Caco-2 (cell line): ENCODE measurements at regions not wholly inside any gene's neighbourhood (a gene's known extent, or its start where the extent isn't known, plus 50 kb on each side); places are given as distances from the start of the nearest gene placed in this dataset.

Experiments used
- BruUV-seq: library from RNA; stranded (reverse); fragments of 400-500 nt; replicated peaks from 2 replicates; lab custom pipeline; 2021; lab: Mats Ljungman, UMichigan
- CTCF ChIA-PET: fragments of 300-600 bp; sonication (Branson Sonifier 250); formaldehyde crosslinking; loops from one replicate; lab custom pipeline; 2022; ENCODE audit warnings: antibody characterized with exemption; lab: Charles Lee
- POLR2A ChIA-PET: fragments of 300-600 bp; sonication (Branson Sonifier 250); formaldehyde crosslinking; loops from one replicate; lab custom pipeline; 2022; ENCODE audit warnings: antibody characterized with exemption; lab: Charles Lee
- DNase-seq, 2 experiments: peaks; one replicate each; pipeline versions ENCODE4 v3.0.0 to v3.0.0-alpha.2; 2020 to 2022
- H3K27me3 ChIP-seq: replicated peaks from 2 replicates; pipeline ENCODE4 v1.6.0; 2011; ENCODE audit warnings: low read length; ENCODE audit not compliant: control insufficient read depth, insufficient read depth
- H3K36me3 ChIP-seq: 2 replicates; pipeline ENCODE4 v1.5.1; 2011; ENCODE audit warnings: low read length; ENCODE audit not compliant: control insufficient read depth, insufficient read depth
- H3K4me1 ChIP-seq: fragments of 250-450 bp; sonication (Bioruptor Pico); 2 replicates; pipeline ENCODE4 v1.5.1; 2020; ENCODE audit warnings: mild to moderate bottlenecking
- H3K4me3 ChIP-seq: 2 replicates; pipeline ENCODE4 v1.5.1; 2011; ENCODE audit warnings: low read depth, mild to moderate bottlenecking, control low read depth, low read length
- H3K9me3 ChIP-seq: fragments of 250-450 bp; sonication (Bioruptor Pico); 2 replicates; pipeline ENCODE4 v1.5.1; 2020; ENCODE audit warnings: mild to moderate bottlenecking, moderate library complexity
- H3K27ac Mint-ChIP-seq: one replicate; pipeline ENCODE4 v1.8.0; 2022; ENCODE audit warnings: mixed read lengths; ENCODE audit not compliant: unreplicated experiment
- H3K27me3 Mint-ChIP-seq: one replicate; pipeline ENCODE4 v1.8.0; 2022; ENCODE audit warnings: mixed read lengths; ENCODE audit not compliant: insufficient read depth, unreplicated experiment
- H3K36me3 Mint-ChIP-seq: one replicate; pipeline ENCODE4 v1.8.0; 2022; ENCODE audit warnings: mild to moderate bottlenecking, mixed read lengths; ENCODE audit not compliant: insufficient read depth, unreplicated experiment
- H3K4me1 Mint-ChIP-seq: one replicate; pipeline ENCODE4 v1.8.0; 2022; ENCODE audit warnings: low read depth, mixed read lengths; ENCODE audit not compliant: unreplicated experiment
- H3K4me3 Mint-ChIP-seq: one replicate; pipeline ENCODE4 v1.8.0; 2022; ENCODE audit warnings: mild to moderate bottlenecking, moderate library complexity, mixed read lengths; ENCODE audit not compliant: unreplicated experiment
- H3K9me3 Mint-ChIP-seq: one replicate; pipeline ENCODE4 v1.8.0; 2022; ENCODE audit warnings: mixed read lengths; ENCODE audit not compliant: unreplicated experiment
- intact Hi-C: fragments of 100-400 bp; cut with micrococcal nuclease; formaldehyde crosslinking; loops from one replicate; pipeline ENCODE4 v1.10.0; 2022; ENCODE audit not compliant: unreplicated experiment
- TF ChIP-seq, protein P1 (sequence below), 2 experiments: fragments of 200-600 bp in 1 of 2; IDR thresholded peaks; 1 replicate in 1 of 2; 2 replicates in 1 of 2; pipeline versions ENCODE4 v1.5.1 to v1.8.0; 2011 to 2022; ENCODE audit warnings: antibody characterized with exemption in 1 of 2, control low read depth in 1 of 2, inconsistent platforms in 1 of 2, low read depth in 1 of 2, low read length in 1 of 2, mild to moderate bottlenecking in 1 of 2, moderate library complexity in 1 of 2; ENCODE audit not compliant: insufficient read depth in 1 of 2, severe bottlenecking in 1 of 2, unreplicated experiment in 1 of 2

DNA sequence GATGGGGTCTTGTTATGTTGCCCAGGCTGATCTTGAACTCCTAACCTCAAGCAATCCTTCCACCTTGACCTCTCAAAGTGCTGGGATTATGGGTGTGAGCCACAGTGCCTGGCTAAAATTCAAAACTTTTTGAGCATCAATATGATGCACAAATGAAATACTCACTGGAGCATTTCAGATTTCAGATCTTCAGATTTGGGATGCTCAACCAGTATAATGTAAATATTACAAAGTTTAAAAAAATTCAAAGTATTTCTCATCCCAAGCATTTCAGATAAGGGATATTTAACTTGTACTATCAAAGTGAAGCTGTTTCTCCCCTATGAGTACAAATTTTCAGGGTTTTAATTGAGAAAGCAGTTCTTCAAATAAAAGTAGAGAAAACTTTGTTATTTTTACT, 164.1 kb upstream of the CCDC68 start:
- Mint-ChIP-seq H3K36me3 (no peaks in the 10 kb centered on the region), H3K4me3 (no peak overlapping the region), H3K27ac (no peak overlapping the region), H3K27me3 (no peaks in the 10 kb centered on the region), H3K4me1 (no peaks in the 10 kb centered on the region), H3K9me3 (peaks cover 10% of the 10 kb centered on the region)
- POLR2A ChIA-PET: interaction anchor here (0.6 kb wide), 1 partner anchor 63 kb away, joined by 3 read pairs; no protein-coding TSS in a partner anchor
- H3K36me3 ChIP-seq: no peaks in the 10 kb centered on the region
- no peaks in the 10 kb centered on the region for H3K27me3 ChIP-seq
- H3K4me3 ChIP-seq: no peak overlapping the region
- DNase-seq: no peak
- TF ChIP-seq, protein P1, sequence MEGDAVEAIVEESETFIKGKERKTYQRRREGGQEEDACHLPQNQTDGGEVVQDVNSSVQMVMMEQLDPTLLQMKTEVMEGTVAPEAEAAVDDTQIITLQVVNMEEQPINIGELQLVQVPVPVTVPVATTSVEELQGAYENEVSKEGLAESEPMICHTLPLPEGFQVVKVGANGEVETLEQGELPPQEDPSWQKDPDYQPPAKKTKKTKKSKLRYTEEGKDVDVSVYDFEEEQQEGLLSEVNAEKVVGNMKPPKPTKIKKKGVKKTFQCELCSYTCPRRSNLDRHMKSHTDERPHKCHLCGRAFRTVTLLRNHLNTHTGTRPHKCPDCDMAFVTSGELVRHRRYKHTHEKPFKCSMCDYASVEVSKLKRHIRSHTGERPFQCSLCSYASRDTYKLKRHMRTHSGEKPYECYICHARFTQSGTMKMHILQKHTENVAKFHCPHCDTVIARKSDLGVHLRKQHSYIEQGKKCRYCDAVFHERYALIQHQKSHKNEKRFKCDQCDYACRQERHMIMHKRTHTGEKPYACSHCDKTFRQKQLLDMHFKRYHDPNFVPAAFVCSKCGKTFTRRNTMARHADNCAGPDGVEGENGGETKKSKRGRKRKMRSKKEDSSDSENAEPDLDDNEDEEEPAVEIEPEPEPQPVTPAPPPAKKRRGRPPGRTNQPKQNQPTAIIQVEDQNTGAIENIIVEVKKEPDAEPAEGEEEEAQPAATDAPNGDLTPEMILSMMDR (IDR thresholded peaks at IDR 0.05; ENCODE audit: insufficient read depth in 1 of 2, low read depth in 1 of 2, low read length in 1 of 2, severe bottlenecking in 1 of 2, unreplicated experiment in 1 of 2): no peak
- intact Hi-C loops: no loop called here
- no peaks in the 10 kb centered on the region for H3K9me3 ChIP-seq
- CTCF ChIA-PET: no interaction called here
- 0 out of 2 replicates have a peak, but pooled peaks cover 5% of the 10 kb centered on the region for H3K4me1 ChIP-seq
- BruUV-seq: no TSS peak

GRCh38 chr18:55121397-55122170, 162.3 kb upstream of the CCDC68 start:
- H3K4me3 ChIP-seq: no peak overlapping the region
- ChIA-PET CTCF (no interaction called here), POLR2A (no interaction called here)
- intact Hi-C loops: no loop called here
- H3K27me3 Mint-ChIP-seq: no peaks in the 10 kb centered on the region
- no peak for DNase-seq
- no peak overlapping the region for H3K27ac Mint-ChIP-seq
- no peaks in the 10 kb centered on the region for H3K27me3 ChIP-seq
- no peak overlapping the region for H3K4me3 Mint-ChIP-seq
- H3K9me3 Mint-ChIP-seq: no peaks in the 10 kb centered on the region
- TF ChIP-seq, protein P1 (IDR thresholded peaks at IDR 0.05; ENCODE audit: insufficient read depth in 1 of 2, low read depth in 1 of 2, low read length in 1 of 2, severe bottlenecking in 1 of 2, unreplicated experiment in 1 of 2): no peak
- 0 out of 2 replicates have a peak, but pooled peaks cover 5% of the 10 kb centered on the region for H3K4me1 ChIP-seq
- no peaks in the 10 kb centered on the region for H3K9me3 ChIP-seq
- BruUV-seq: no TSS peak
- H3K4me1 Mint-ChIP-seq: no peaks in the 10 kb centered on the region
- no peaks in the 10 kb centered on the region for H3K36me3 Mint-ChIP-seq
- H3K36me3 ChIP-seq: no peaks in the 10 kb centered on the region

DNA sequence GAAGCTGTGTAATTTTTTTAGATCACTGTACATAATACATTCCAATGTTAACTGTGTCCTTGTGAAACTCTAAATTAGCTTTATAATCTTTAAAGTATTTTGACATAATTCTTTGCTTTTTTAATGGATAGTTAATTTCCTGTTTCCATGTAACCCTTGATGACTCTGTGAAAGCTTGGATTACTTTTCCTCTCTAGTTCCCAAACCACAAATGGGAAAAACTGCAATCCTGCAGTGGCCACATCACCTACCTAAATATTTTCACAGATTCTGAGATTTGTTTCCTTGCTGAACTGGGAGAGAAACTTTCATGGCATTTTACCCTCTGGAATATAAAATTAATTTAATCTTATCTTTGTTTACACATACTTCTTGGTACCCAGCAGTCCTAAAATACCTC, 161.6 kb upstream of the CCDC68 start:
- Mint-ChIP-seq H3K27me3 (no peaks in the 10 kb centered on the region), H3K27ac (no peak overlapping the region), H3K4me3 (no peak overlapping the region), H3K9me3 (no peaks in the 10 kb centered on the region), H3K36me3 (no peaks in the 10 kb centered on the region), H3K4me1 (no peaks in the 10 kb centered on the region)
- Histone ChIP-seq H3K9me3 (no peaks in the 10 kb centered on the region), H3K36me3 (no peaks in the 10 kb centered on the region), H3K27me3 (no peaks in the 10 kb centered on the region), H3K4me1 (0 out of 2 replicates have a peak, but pooled peaks cover 5% of the 10 kb centered on the region), H3K4me3 (no peak overlapping the region)
- CTCF ChIA-PET: no interaction called here
- BruUV-seq: no TSS peak
- POLR2A ChIA-PET: no interaction called here
- no peak for DNase-seq
- intact Hi-C loops: no loop called here
- TF ChIP-seq, protein P1 (IDR thresholded peaks at IDR 0.05; ENCODE audit: insufficient read depth in 1 of 2, low read depth in 1 of 2, low read length in 1 of 2, severe bottlenecking in 1 of 2, unreplicated experiment in 1 of 2): no peak
